Endothelial cell (in vitro differentiated cells): ENCODE measurements at regions not wholly inside any gene's neighbourhood (a gene's known extent, or its start where the extent isn't known, plus 50 kb on each side); places are given as distances from the start of the nearest gene placed in this dataset.

ENCODE experiments used
- DNase-seq: peaks from one replicate; pipeline ENCODE4 v3.0.0; 2021; ENCODE audit warnings: low spot score
- H3K27ac Mint-ChIP-seq: one replicate; pipeline ENCODE4 v1.8.0; 2021; ENCODE audit warnings: mixed read lengths, inconsistent platforms; ENCODE audit not compliant: unreplicated experiment
- H3K27me3 Mint-ChIP-seq: one replicate; pipeline ENCODE4 v1.8.0; 2021; ENCODE audit warnings: mild to moderate bottlenecking, moderate library complexity, mixed read lengths, inconsistent platforms; ENCODE audit not compliant: unreplicated experiment
- H3K36me3 Mint-ChIP-seq: one replicate; pipeline ENCODE4 v1.8.0; 2021; ENCODE audit warnings: mild to moderate bottlenecking, low read depth, mixed read lengths, inconsistent platforms; ENCODE audit not compliant: unreplicated experiment
- H3K4me1 Mint-ChIP-seq: one replicate; pipeline ENCODE4 v1.8.0; 2021; ENCODE audit warnings: mild to moderate bottlenecking, mixed read lengths, inconsistent platforms; ENCODE audit not compliant: unreplicated experiment
- H3K4me3 Mint-ChIP-seq: one replicate; pipeline ENCODE4 v1.8.0; 2021; ENCODE audit warnings: mild to moderate bottlenecking, mixed read lengths, inconsistent platforms; ENCODE audit not compliant: unreplicated experiment
- H3K9me3 Mint-ChIP-seq: one replicate; pipeline ENCODE4 v1.8.0; 2021; ENCODE audit warnings: mixed read lengths, inconsistent platforms; ENCODE audit not compliant: unreplicated experiment
- CTCF ChIP-seq: fragments of 200-600 bp; sonication (generic); IDR thresholded peaks from one replicate; pipeline ENCODE4 v1.5.0; 2021; ENCODE audit warnings: antibody characterized with exemption; ENCODE audit not compliant: unreplicated experiment

- no peak for DNase-seq
- Mint-ChIP-seq H3K9me3 (peaks cover 66% of the 10 kb centered on the region), H3K4me1 (no peaks in the 10 kb centered on the region), H3K27me3 (peaks cover 24% of the 10 kb centered on the region), H3K4me3 (no peak overlapping the region), H3K36me3 (peaks cover 26% of the 10 kb centered on the region), H3K27ac (no peak overlapping the region)
- no peak for TF ChIP-seq CTCF
Measured at GRCh38 chr22:47292546-47293320, 530.3 kb downstream of the TBC1D22A start.

- DNase-seq: no peak
- H3K27ac Mint-ChIP-seq: no peak overlapping the region
- no peak overlapping the region for H3K4me3 Mint-ChIP-seq
- H3K27me3 Mint-ChIP-seq: peaks cover 27% of the 10 kb centered on the region
- peaks cover 30% of the 10 kb centered on the region for H3K36me3 Mint-ChIP-seq
- no peak for TF ChIP-seq CTCF
- peaks cover 65% of the 10 kb centered on the region for H3K9me3 Mint-ChIP-seq
- H3K4me1 Mint-ChIP-seq: no peaks in the 10 kb centered on the region
Measured at GRCh38 chr22:47291565-47292495, 529.4 kb downstream of the TBC1D22A start.

DNA sequence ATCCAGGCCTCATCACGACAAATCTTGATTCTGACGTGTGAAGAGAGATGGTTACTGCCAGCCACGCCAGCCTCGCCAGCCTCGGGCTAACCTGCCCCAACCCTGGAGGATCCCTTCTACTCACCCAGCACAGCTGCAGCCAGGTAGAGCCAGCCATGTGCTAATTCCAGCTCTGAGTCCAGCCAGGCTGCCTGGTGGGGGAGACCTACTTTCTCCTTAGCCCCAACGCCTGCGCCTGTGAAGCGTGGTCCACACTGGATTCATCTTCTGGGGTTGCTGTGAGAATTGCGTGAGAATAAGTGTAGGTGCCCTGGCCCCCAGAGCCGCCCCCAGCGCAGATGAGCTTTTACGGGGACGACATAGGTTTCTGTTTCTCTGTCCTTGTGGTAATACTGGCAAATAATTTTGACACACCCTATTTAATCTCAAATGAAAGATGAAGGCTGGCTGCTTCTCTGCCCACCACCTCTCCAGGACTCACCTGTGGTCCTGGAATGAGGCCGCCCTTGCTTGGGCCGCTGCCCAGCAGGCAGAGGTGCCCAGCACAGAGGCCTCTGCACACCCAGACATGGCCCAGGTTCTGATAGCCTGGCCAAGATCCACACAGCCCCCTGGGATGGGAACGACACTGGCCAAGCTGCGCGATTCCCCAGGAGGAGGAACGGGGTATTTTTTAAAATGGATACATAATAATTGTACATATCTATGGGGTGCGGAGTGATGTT, 528.4 kb downstream of the TBC1D22A start:
- Mint-ChIP-seq H3K36me3 (peaks cover 30% of the 10 kb centered on the region), H3K9me3 (peaks cover 57% of the 10 kb centered on the region)
- TF ChIP-seq CTCF: no peak

GRCh38 chr22:47289336-47289985, 527.0 kb downstream of the TBC1D22A start:
- peaks cover 29% of the 10 kb centered on the region for H3K27me3 Mint-ChIP-seq
- H3K27ac Mint-ChIP-seq: no peak overlapping the region
- H3K9me3 Mint-ChIP-seq: peaks cover 55% of the 10 kb centered on the region
- H3K36me3 Mint-ChIP-seq: peaks cover 33% of the 10 kb centered on the region
- no peaks in the 10 kb centered on the region for H3K4me1 Mint-ChIP-seq
- DNase-seq: no peak
- no peak for TF ChIP-seq CTCF
- no peak overlapping the region for H3K4me3 Mint-ChIP-seq

More for the DNA sequence above, 528.4 kb downstream of the TBC1D22A start:
- peaks cover 26% of the 10 kb centered on the region for H3K27me3 Mint-ChIP-seq
- H3K27ac Mint-ChIP-seq: no peak overlapping the region
- H3K4me1 Mint-ChIP-seq: no peaks in the 10 kb centered on the region
- DNase-seq: no peak
- H3K4me3 Mint-ChIP-seq: no peak overlapping the region
